ENCODE measurements at regions not wholly inside any gene's neighbourhood (a gene's known extent, or its start where the extent isn't known, plus 50 kb on each side); places are given as distances from the start of the nearest gene placed in this dataset.

- TF ChIP-seq ZNF281 (CRISPR knock-in tag; IDR thresholded peaks at IDR 0.05): no peak
- no peak for TF ChIP-seq SOX15 (CRISPR knock-in tag; IDR thresholded peaks at IDR 0.05)
- no peak for TF ChIP-seq ZNF396 (CRISPR knock-in tag; IDR thresholded peaks at IDR 0.05; ENCODE audit: borderline replicate concordance)
- no peak for TF ChIP-seq E2F1 (CRISPR knock-in tag; IDR thresholded peaks at IDR 0.05)
- TF ChIP-seq ELF4 (CRISPR knock-in tag; IDR thresholded peaks at IDR 0.05; ENCODE audit: low read depth): no peak
- TF ChIP-seq, protein P1, sequence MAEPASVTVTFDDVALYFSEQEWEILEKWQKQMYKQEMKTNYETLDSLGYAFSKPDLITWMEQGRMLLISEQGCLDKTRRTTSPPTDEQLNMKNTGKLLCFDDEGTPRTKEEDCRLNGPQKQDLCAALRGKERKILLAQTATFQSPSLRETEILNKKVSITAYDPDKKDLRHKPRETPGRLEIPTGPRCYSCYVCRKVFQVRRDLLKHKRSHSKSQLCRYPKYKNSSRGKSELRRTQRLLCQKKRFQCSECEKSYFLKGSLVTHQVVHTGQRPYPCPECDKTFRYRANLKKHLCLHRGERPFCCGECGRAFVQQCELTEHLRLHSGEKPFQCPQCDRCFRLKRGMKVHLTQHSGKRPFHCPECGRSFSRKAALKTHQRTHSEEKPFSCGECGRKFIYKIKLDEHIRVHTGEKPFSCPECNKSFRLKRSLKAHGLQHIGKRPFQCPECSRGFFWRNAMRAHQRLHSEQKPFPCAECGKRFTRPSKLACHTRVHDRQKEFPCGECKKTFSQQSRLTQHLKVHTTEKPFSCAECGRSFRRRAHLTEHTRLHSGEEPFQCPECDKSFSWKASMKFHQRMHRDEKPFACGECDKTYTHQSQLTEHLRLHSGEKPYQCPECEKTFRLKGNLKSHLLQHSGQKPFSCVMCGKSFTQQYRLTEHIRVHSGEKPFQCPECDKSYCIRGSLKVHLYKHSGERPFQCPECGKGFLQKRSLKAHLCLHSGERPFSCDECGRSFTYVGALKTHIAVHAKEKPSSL (CRISPR knock-in tag; conservative IDR thresholded peaks at IDR 0.05): no peak
- TF ChIP-seq NFE2L1 (CRISPR knock-in tag; IDR thresholded peaks at IDR 0.05): no peak
- TF ChIP-seq, protein P2, sequence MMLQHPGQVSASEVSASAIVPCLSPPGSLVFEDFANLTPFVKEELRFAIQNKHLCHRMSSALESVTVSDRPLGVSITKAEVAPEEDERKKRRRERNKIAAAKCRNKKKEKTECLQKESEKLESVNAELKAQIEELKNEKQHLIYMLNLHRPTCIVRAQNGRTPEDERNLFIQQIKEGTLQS (CRISPR knock-in tag; conservative IDR thresholded peaks at IDR 0.05): no peak
- TF ChIP-seq, protein P3, sequence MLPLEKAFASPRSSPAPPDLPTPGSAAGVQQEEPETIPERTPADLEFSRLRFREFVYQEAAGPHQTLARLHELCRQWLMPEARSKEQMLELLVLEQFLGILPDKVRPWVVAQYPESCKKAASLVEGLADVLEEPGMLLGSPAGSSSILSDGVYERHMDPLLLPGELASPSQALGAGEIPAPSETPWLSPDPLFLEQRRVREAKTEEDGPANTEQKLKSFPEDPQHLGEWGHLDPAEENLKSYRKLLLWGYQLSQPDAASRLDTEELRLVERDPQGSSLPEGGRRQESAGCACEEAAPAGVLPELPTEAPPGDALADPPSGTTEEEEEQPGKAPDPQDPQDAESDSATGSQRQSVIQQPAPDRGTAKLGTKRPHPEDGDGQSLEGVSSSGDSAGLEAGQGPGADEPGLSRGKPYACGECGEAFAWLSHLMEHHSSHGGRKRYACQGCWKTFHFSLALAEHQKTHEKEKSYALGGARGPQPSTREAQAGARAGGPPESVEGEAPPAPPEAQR (CRISPR knock-in tag; IDR thresholded peaks at IDR 0.05): no peak
- Mint-ChIP-seq H3K9me3 (no peaks in the 10 kb centered on the region), H3K4me3 (no peak overlapping the region), H3K27ac (no peak overlapping the region), H3K36me3 (no peaks in the 10 kb centered on the region), H3K27me3 (ENCODE audit: low read depth) (no peaks in the 10 kb centered on the region), H3K4me1 (peaks cover 4% of the 10 kb centered on the region)
- POLR2A ChIA-PET: no interaction called here
- ATAC-seq (no peak), DNase-seq (ENCODE audit: low spot score) (no peak)
- CTCF ChIA-PET: no interaction called here
Observed at GRCh38 chr3:168331756-168332155, 236.0 kb upstream of the GOLIM4 start.

- H3K4me3 Mint-ChIP-seq: no peak overlapping the region
- no peaks in the 10 kb centered on the region for H3K27me3 Mint-ChIP-seq (ENCODE audit: low read depth)
- POLR2A ChIA-PET: interaction anchor here (0.9 kb wide), 1 partner anchor 82 kb away, joined by 3 read pairs; no protein-coding TSS in a partner anchor
- H3K9me3 Mint-ChIP-seq: no peaks in the 10 kb centered on the region
- H3K27ac Mint-ChIP-seq: peak overlapping the region; percentile 42; the same call in 1 of the 2 replicates
- TF ChIP-seq ATF1 (CRISPR knock-in tag; IDR thresholded peaks at IDR 0.05) (no peak), ZNF416 (CRISPR knock-in tag; IDR thresholded peaks at IDR 0.05) (no peak), MYBL2 (CRISPR knock-in tag; IDR thresholded peaks at IDR 0.05) (no peak), ZNF138 (CRISPR knock-in tag; conservative IDR thresholded peaks at IDR 0.05) (no peak), E2F1 (CRISPR knock-in tag; IDR thresholded peaks at IDR 0.05) (no peak), E2F4 (CRISPR knock-in tag; IDR thresholded peaks at IDR 0.05; ENCODE audit: borderline replicate concordance, low read depth) (no peak), E2F5 (CRISPR knock-in tag; IDR thresholded peaks at IDR 0.05) (no peak), PREB (CRISPR knock-in tag; IDR thresholded peaks at IDR 0.05; ENCODE audit: borderline replicate concordance) (no peak), EMX1 (CRISPR knock-in tag; IDR thresholded peaks at IDR 0.05) (no peak)
- TF ChIP-seq, protein P4, sequence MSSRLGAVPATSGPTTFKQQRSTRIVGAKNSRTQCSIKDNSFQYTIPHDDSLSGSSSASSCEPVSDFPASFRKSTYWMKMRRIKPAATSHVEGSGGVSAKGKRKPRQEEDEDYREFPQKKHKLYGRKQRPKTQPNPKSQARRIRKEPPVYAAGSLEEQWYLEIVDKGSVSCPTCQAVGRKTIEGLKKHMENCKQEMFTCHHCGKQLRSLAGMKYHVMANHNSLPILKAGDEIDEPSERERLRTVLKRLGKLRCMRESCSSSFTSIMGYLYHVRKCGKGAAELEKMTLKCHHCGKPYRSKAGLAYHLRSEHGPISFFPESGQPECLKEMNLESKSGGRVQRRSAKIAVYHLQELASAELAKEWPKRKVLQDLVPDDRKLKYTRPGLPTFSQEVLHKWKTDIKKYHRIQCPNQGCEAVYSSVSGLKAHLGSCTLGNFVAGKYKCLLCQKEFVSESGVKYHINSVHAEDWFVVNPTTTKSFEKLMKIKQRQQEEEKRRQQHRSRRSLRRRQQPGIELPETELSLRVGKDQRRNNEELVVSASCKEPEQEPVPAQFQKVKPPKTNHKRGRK (CRISPR knock-in tag; IDR thresholded peaks at IDR 0.05; ENCODE audit: borderline replicate concordance): no peak
- TF ChIP-seq, protein P5, sequence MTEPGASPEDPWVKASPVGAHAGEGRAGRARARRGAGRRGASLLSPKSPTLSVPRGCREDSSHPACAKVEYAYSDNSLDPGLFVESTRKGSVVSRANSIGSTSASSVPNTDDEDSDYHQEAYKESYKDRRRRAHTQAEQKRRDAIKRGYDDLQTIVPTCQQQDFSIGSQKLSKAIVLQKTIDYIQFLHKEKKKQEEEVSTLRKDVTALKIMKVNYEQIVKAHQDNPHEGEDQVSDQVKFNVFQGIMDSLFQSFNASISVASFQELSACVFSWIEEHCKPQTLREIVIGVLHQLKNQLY (CRISPR knock-in tag; IDR thresholded peaks at IDR 0.05): no peak
- no peak for DNase-seq (ENCODE audit: low spot score)
- H3K4me1 Mint-ChIP-seq: peaks cover 10% of the 10 kb centered on the region
- no peaks in the 10 kb centered on the region for H3K36me3 Mint-ChIP-seq
- ATAC-seq: peak; percentile 38
- CTCF ChIA-PET: no interaction called here
Observed at GRCh38 chr3:168330983-168331382, 235.3 kb upstream of the GOLIM4 start.
